NCI-H82 treated with DMSO at 0.1 percent for 48 hours (cell line): ENCODE measurements at regions not wholly inside any gene's neighbourhood (a gene's known extent, or its start where the extent isn't known, plus 50 kb on each side); places are given as distances from the start of the nearest gene placed in this dataset.
"Not testable (repeated sequence)": the region's sequence is repeated elsewhere in the genome, so short reads cannot be mapped to it uniquely, and the experiment has no call there.

Experiments used
- DNase-seq: peaks from one replicate; lab custom pipeline; 2025; ENCODE audit not compliant: unreplicated experiment; lab: John Stamatoyannopoulos, UW

DNA sequence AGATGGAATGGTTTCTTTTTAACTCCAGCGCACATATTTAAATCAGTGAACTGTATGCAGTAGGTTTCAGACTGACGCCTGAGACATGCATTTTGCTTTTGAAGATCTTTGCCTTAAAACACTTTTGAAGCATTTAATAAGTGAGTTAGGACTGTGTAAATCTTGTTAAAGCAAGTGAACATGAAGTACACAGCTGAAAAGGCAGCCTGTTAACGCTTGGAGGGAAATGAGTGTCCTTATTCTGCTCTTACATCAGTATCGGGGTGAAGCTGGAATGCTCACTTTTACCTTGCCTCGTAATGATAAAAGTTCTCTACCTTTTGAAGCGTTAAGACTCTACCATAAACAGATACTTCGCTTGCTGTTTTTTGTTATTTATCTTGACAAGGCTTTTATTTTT, 552.2 kb downstream of the ZNF608 start:
- DNase-seq, result no peak

GRCh38 chr5:124193371-124193789, 553.1 kb downstream of the ZNF608 start:
- DNase-seq, result no peak

- no peak for DNase-seq
Observed at GRCh38 chr5:124192716-124193115, 553.7 kb downstream of the ZNF608 start.

- DNase-seq, result no peak
Observed at GRCh38 chr5:124185716-124186115, 560.7 kb downstream of the ZNF608 start.

DNA sequence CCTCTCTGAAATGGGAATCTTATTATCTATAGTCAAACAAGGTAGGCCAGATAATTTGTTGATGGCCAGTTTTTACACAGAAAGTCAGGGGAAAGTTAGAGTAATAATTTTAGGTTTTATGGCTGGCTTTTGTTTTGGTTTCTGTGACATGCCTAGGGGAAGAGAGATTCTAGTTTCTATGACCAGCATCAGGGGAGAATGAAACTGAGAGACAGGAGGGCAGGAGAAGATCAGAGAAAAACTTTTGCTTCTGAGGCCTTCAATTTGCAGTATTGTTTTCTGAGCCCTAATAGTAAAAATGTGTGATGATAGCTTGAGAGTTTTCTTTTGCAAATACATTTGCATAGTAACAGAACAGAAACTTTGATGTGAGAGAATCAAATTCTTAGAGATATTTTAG, 564.3 kb downstream of the ZNF608 start:
- no peak for DNase-seq

- no peak for DNase-seq
Observed at GRCh38 chr5:124180875-124181461, 565.5 kb downstream of the ZNF608 start.

GRCh38 chr5:124180299-124180874, 566.1 kb downstream of the ZNF608 start:
- no peak for DNase-seq

DNA sequence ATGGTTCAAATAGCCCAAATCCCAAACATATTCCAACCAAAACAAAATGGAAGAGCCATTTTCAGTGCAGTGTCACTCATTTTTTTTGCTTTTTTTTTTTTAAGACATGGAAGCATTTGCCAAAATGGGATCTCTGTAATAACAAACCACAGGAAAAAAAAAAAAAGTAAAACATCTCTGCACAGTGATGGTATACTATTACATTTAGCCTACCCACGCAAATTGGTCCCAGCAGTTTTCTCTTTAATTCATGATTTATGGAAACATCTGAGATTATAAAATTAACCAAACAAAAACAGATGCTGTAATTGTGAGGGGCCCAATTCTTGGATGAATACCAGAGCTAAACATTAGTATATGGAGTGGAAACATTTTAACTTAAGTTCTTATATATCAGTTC, 566.6 kb downstream of the ZNF608 start:
- no peak for DNase-seq

- DNase-seq, result no peak
Observed at GRCh38 chr5:124178050-124178449, 568.4 kb downstream of the ZNF608 start.

GRCh38 chr5:124176692-124177091, 569.7 kb downstream of the ZNF608 start:
- DNase-seq, result no peak

DNA sequence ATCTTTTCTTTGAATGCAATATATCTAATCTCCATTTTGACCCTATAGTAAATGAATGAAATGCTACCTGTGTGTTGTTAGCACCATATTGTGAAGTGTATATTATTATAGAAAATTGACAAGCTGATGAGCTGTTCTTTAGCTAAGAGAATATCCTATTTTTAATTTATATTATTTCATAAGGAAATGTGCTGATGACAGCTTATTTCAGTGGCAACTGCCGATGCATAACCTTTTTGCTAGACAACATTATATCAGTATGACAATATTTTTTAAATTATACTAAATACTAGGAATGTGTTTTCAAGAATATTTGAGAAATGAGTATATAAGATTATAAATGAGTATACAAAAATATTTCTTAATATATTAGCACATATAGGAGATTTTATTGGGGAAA, 573.1 kb downstream of the ZNF608 start:
- no peak for DNase-seq

DNA sequence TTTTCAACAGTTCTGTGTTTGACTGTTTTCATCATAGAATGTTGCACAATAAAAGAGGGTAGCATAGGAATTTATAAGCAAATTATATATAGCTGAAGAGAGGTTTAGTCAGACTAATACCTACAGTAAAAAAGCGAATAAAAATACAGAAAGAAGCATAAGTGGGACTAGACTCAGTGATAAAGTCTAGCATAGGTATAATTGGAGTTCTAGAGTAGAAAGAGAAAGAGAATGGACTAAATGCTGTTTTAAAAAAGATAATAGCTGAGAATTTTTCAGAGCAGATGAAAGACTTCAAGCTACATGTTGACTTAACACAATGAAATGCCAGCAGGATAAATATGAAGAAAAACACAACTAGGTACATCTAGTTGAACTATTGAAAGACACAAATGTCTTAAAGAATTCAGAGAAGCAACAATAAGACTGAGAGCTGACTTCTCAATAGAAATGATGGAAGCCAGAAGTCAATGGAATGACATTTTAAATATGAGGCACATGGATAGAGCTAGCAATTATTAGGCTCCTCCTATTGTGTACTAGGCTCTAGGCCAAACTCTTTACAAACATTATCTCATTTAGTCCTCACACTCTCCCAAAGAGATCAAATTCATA, 573.9 kb downstream of the ZNF608 start:
- no peak for DNase-seq

DNA sequence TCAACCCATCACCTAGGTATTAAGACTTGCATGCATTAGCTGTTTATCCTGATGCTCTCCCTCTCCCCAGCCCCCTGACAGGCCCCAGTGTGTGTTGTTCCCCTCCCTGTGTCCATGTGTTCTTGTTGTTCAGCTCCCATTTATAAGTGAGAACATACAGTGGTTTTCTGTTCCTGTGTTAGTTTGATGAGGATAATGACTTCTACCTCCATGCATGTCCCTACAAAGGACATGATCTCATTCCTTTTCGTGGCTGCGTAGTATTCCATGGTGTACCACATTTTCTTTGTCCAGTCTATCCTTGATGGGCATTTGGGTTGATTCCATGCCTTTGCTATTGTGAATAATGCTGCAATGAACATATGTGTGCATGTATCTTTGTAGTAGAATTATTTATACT, 578.3 kb downstream of the ZNF608 start:
- DNase-seq, result not testable (repeated sequence)

GRCh38 chr5:124162767-124163532, 583.5 kb downstream of the ZNF608 start:
- no peak for DNase-seq

GRCh38 chr5:124161266-124161665, 585.2 kb downstream of the ZNF608 start:
- no peak for DNase-seq

DNA sequence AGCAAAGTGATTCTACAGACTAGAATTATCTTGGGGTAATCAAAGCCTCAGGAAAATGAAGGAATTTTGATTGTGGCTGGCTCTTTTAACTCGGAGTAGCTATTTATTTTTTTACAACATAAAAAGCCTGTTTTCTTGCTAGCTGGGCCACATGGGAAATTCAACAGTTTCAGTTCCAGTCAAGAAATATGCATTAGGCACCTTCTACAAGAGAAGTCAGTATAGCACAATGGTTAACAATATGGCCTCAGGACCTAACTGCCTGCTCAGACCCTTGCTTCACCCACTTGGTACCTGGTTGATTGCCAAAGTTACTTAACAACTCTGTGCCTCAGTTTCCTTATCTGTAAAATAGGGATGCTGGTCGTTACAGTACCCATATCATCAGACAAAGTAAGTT, 586.2 kb downstream of the ZNF608 start:
- no peak for DNase-seq

DNA sequence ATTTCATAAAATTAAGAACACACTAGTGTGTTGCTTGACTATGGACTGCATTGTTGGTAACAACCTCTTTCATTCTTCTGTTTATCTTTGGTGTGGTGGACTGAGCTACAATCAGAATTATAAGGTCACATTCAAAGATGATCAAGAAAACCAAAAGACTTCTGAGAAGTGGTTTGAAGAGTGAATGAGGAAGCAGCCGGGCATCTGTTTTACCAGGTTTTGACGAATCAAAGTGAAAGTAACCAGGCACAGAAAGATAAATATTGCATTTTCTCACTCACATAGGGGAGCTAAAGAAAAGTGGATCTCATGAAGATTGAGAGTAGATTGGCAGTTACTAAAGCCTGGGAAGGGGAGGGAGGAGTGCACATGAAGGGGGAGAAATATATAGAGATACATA, 589.1 kb downstream of the ZNF608 start:
- DNase-seq, result no peak

GRCh38 chr5:124156415-124156996, 589.9 kb downstream of the ZNF608 start:
- no peak for DNase-seq

- DNase-seq, result no peak
Observed at GRCh38 chr5:124154714-124155113, 591.7 kb downstream of the ZNF608 start.

GRCh38 chr5:124153588-124153987, 592.9 kb downstream of the ZNF608 start:
- no peak for DNase-seq

GRCh38 chr5:124148574-124148973, 597.9 kb downstream of the ZNF608 start:
- no peak for DNase-seq

GRCh38 chr5:124140060-124140459, 606.4 kb downstream of the ZNF608 start:
- DNase-seq, result no peak
